ENCODE measurements at regions not wholly inside any gene's neighbourhood (a gene's known extent, or its start where the extent isn't known, plus 50 kb on each side); places are given as distances from the start of the nearest gene placed in this dataset.

- TF ChIP-seq RAD21 (IDR thresholded peaks at IDR 0.05; ENCODE audit: low read length) (no peak), CTCF (conservative IDR thresholded peaks at IDR 0.05; ENCODE audit: low read depth, low read length) (no peak), POLR2A (IDR thresholded peaks at IDR 0.05; ENCODE audit: low read depth, low read length) (no peak), NFE2L2 (IDR thresholded peaks at IDR 0.05; ENCODE audit: low read depth, low read length) (no peak), RFX5 (IDR thresholded peaks at IDR 0.05; ENCODE audit: low read depth, low read length) (no peak), SMC3 (IDR thresholded peaks at IDR 0.05; ENCODE audit: low read depth, low read length) (no peak)
Observed at GRCh38 chr7:131620673-131621609, 64.5 kb upstream of the PODXL start.

Data from IMR-90 (cell line).